Activated CD4-positive, alpha-beta T cell treated with anti-CD3 and anti-CD28 coated beads for 36 hours (primary cell): ENCODE measurements at regions not wholly inside any gene's neighbourhood (a gene's known extent, or its start where the extent isn't known, plus 50 kb on each side); places are given as distances from the start of the nearest gene placed in this dataset.
"Not testable (repeated sequence)": the region's sequence is repeated elsewhere in the genome, so short reads cannot be mapped to it uniquely, and the experiment has no call there.

Experiments
- ATAC-seq: fragments of 200-7000 bp; cut with Tn5 transposase; one replicate; pipeline ENCODE4 v1.10.0; 2021; ENCODE audit warnings: mild to moderate bottlenecking, moderate library complexity
- CTCF ChIA-PET: fragments of 350-600 bp; sonication (Branson Sonifier 250); formaldehyde crosslinking; loops from one replicate; lab custom pipeline; 2021; ENCODE audit warnings: antibody characterized with exemption; lab: Charles Lee
- POLR2A ChIA-PET: fragments of 350-600 bp; sonication (Branson Sonifier 250); formaldehyde crosslinking; loops from one replicate; lab custom pipeline; 2021; ENCODE audit warnings: antibody characterized with exemption, inconsistent platforms; lab: Charles Lee
- DNase-seq: peaks from one replicate; pipeline ENCODE4 v3.0.0-alpha.2; 2020
- H3K27ac Mint-ChIP-seq: one replicate; pipeline ENCODE4 v1.8.0; 2021; ENCODE audit warnings: mixed read lengths
- H3K27me3 Mint-ChIP-seq: one replicate; pipeline ENCODE4 v1.8.0; 2021; ENCODE audit warnings: mixed read lengths
- H3K36me3 Mint-ChIP-seq: one replicate; pipeline ENCODE4 v1.8.0; 2021; ENCODE audit warnings: low read depth, mixed read lengths
- H3K4me1 Mint-ChIP-seq: one replicate; pipeline ENCODE4 v1.8.0; 2021; ENCODE audit warnings: mixed read lengths
- H3K4me3 Mint-ChIP-seq: one replicate; pipeline ENCODE4 v1.8.0; 2021; ENCODE audit warnings: mild to moderate bottlenecking, moderate library complexity, mixed read lengths
- H3K9me3 Mint-ChIP-seq: one replicate; pipeline ENCODE4 v1.8.0; 2021; ENCODE audit warnings: low read depth, mixed read lengths
- intact Hi-C, 2 experiments: fragments of 100-400 bp; cut with DNase I in 1 of 2; cut with micrococcal nuclease in 1 of 2; formaldehyde crosslinking; loops; one replicate each; pipeline versions ENCODE4 v1.14.2 to v1.15.1; 2022 to 2024; cut with DNase I, micrococcal nuclease

GRCh38 chr12:127145929-127146789 lies 1120.8 kb upstream of the TMEM132C start:
- POLR2A ChIA-PET = no interaction called here
- DNase-seq = peak; percentile 86
- H3K36me3 Mint-ChIP-seq = no peaks in the 10 kb centered on the region
- H3K4me3 Mint-ChIP-seq = peak overlapping the region; percentile 78
- peaks cover 6% of the 10 kb centered on the region for H3K9me3 Mint-ChIP-seq
- CTCF ChIA-PET = no interaction called here
- ATAC-seq = peak; percentile 96
- H3K4me1 Mint-ChIP-seq = peaks cover 5% of the 10 kb centered on the region
- intact Hi-C loops = loop anchor here in 1 of 2 experiments (1.0 kb wide), 1 partner anchor 18 kb away; no protein-coding TSS in a partner anchor
- peak overlapping the region; percentile 81 for H3K27ac Mint-ChIP-seq
- H3K27me3 Mint-ChIP-seq = no peaks in the 10 kb centered on the region

- ChIA-PET POLR2A (no interaction called here), CTCF (interaction anchor here (1.0 kb wide), 1 partner anchor 146 kb away, joined by 3 read pairs; no protein-coding TSS in a partner anchor)
- ATAC-seq (no peak), DNase-seq (no peak)
- Mint-ChIP-seq H3K4me1 (peaks cover 5% of the 10 kb centered on the region), H3K36me3 (no peaks in the 10 kb centered on the region), H3K9me3 (no peaks in the 10 kb centered on the region), H3K27ac (no peak overlapping the region), H3K27me3 (no peaks in the 10 kb centered on the region), H3K4me3 (no peak overlapping the region)
- intact Hi-C loops = loop anchor here in 1 of 2 experiments (1.0 kb wide), 1 partner anchor 17 kb away; no protein-coding TSS in a partner anchor
Observed at GRCh38 chr12:127146991-127147718, 1119.8 kb upstream of the TMEM132C start.

- CTCF ChIA-PET = interaction anchor here (1.0 kb wide), 1 partner anchor 146 kb away, joined by 3 read pairs; no protein-coding TSS in a partner anchor
- POLR2A ChIA-PET = no interaction called here
- H3K36me3 Mint-ChIP-seq = no peaks in the 10 kb centered on the region
- DNase-seq (no peak), ATAC-seq (no peak)
- no peak overlapping the region for H3K4me3 Mint-ChIP-seq
- H3K27me3 Mint-ChIP-seq = no peaks in the 10 kb centered on the region
- intact Hi-C loops = no loop called here
- H3K4me1 Mint-ChIP-seq = peaks cover 5% of the 10 kb centered on the region
- H3K9me3 Mint-ChIP-seq = no peaks in the 10 kb centered on the region
- no peak overlapping the region for H3K27ac Mint-ChIP-seq
Observed at GRCh38 chr12:127147724-127148123, 1119.2 kb upstream of the TMEM132C start.

GRCh38 chr12:127148318-127148717 lies 1118.7 kb upstream of the TMEM132C start:
- H3K9me3 Mint-ChIP-seq = no peaks in the 10 kb centered on the region
- H3K4me1 Mint-ChIP-seq = peaks cover 5% of the 10 kb centered on the region
- H3K4me3 Mint-ChIP-seq = no peak overlapping the region
- POLR2A ChIA-PET = no interaction called here
- no peaks in the 10 kb centered on the region for H3K36me3 Mint-ChIP-seq
- intact Hi-C loops = no loop called here
- no peak for DNase-seq
- H3K27me3 Mint-ChIP-seq = no peaks in the 10 kb centered on the region
- no peak for ATAC-seq
- CTCF ChIA-PET = interaction anchor here (1.0 kb wide), 1 partner anchor 145 kb away, joined by 3 read pairs; no protein-coding TSS in a partner anchor
- H3K27ac Mint-ChIP-seq = no peak overlapping the region

- Mint-ChIP-seq H3K27me3 (no peaks in the 10 kb centered on the region), H3K27ac (no peak overlapping the region), H3K9me3 (no peaks in the 10 kb centered on the region), H3K4me3 (no peak overlapping the region), H3K36me3 (no peaks in the 10 kb centered on the region), H3K4me1 (peaks cover 5% of the 10 kb centered on the region)
- intact Hi-C loops = no loop called here
- ATAC-seq (no peak), DNase-seq (no peak)
- ChIA-PET POLR2A (no interaction called here), CTCF (no interaction called here)
Observed at GRCh38 chr12:127149226-127149964, 1117.6 kb upstream of the TMEM132C start.

- Mint-ChIP-seq H3K4me3 (no peak overlapping the region), H3K4me1 (peaks cover 5% of the 10 kb centered on the region), H3K27me3 (no peaks in the 10 kb centered on the region), H3K36me3 (no peaks in the 10 kb centered on the region), H3K9me3 (no peaks in the 10 kb centered on the region), H3K27ac (no peak overlapping the region)
- intact Hi-C loops = no loop called here
- ChIA-PET POLR2A (no interaction called here), CTCF (no interaction called here)
- ATAC-seq (no peak), DNase-seq (no peak)
Observed at GRCh38 chr12:127150028-127150427, 1116.9 kb upstream of the TMEM132C start.

- H3K4me3 Mint-ChIP-seq = no peak overlapping the region
- H3K9me3 Mint-ChIP-seq = no peaks in the 10 kb centered on the region
- DNase-seq (no peak), ATAC-seq (no peak)
- H3K27me3 Mint-ChIP-seq = no peaks in the 10 kb centered on the region
- peaks cover 5% of the 10 kb centered on the region for H3K4me1 Mint-ChIP-seq
- no peak overlapping the region for H3K27ac Mint-ChIP-seq
- ChIA-PET CTCF (no interaction called here), POLR2A (no interaction called here)
- no peaks in the 10 kb centered on the region for H3K36me3 Mint-ChIP-seq
- intact Hi-C loops = no loop called here
Observed at GRCh38 chr12:127150479-127150878, 1116.5 kb upstream of the TMEM132C start.

GRCh38 chr12:127150956-127151355 lies 1116.0 kb upstream of the TMEM132C start:
- no peaks in the 10 kb centered on the region for H3K27me3 Mint-ChIP-seq
- no peak overlapping the region for H3K27ac Mint-ChIP-seq
- H3K36me3 Mint-ChIP-seq = no peaks in the 10 kb centered on the region
- DNase-seq (no peak), ATAC-seq (no peak)
- ChIA-PET CTCF (no interaction called here), POLR2A (no interaction called here)
- H3K9me3 Mint-ChIP-seq = no peaks in the 10 kb centered on the region
- intact Hi-C loops = no loop called here
- H3K4me3 Mint-ChIP-seq = no peak overlapping the region
- H3K4me1 Mint-ChIP-seq = peaks cover 4% of the 10 kb centered on the region

GRCh38 chr12:127153996-127154395 lies 1113.0 kb upstream of the TMEM132C start:
- DNase-seq (no peak), ATAC-seq (no peak)
- no peak overlapping the region for H3K4me3 Mint-ChIP-seq
- H3K4me1 Mint-ChIP-seq = no peaks in the 10 kb centered on the region
- H3K27ac Mint-ChIP-seq = no peak overlapping the region
- H3K9me3 Mint-ChIP-seq = no peaks in the 10 kb centered on the region
- H3K36me3 Mint-ChIP-seq = no peaks in the 10 kb centered on the region
- intact Hi-C loops = no loop called here
- no peaks in the 10 kb centered on the region for H3K27me3 Mint-ChIP-seq
- ChIA-PET POLR2A (no interaction called here), CTCF (no interaction called here)

- CTCF ChIA-PET, H3K4me3 Mint-ChIP-seq, DNase-seq, ATAC-seq, H3K4me1 Mint-ChIP-seq, H3K27me3 Mint-ChIP-seq, POLR2A ChIA-PET, H3K36me3 Mint-ChIP-seq, intact Hi-C loops, H3K9me3 Mint-ChIP-seq, H3K27ac Mint-ChIP-seq: not testable (repeated sequence)
Observed at GRCh38 chr12:127154830-127155229, 1112.1 kb upstream of the TMEM132C start.

- H3K27me3 Mint-ChIP-seq, H3K27ac Mint-ChIP-seq, intact Hi-C loops, POLR2A ChIA-PET, ATAC-seq, H3K36me3 Mint-ChIP-seq, H3K4me3 Mint-ChIP-seq, H3K9me3 Mint-ChIP-seq, CTCF ChIA-PET, H3K4me1 Mint-ChIP-seq, DNase-seq: not testable (repeated sequence)
Observed at GRCh38 chr12:127155935-127156619, 1110.9 kb upstream of the TMEM132C start.
